RWPE2 (cell line): ENCODE measurements at regions not wholly inside any gene's neighbourhood (a gene's known extent, or its start where the extent isn't known, plus 50 kb on each side); places are given as distances from the start of the nearest gene placed in this dataset.

Experiments used
- ATAC-seq: fragments of 200-7000 bp; cut with Tn5 transposase; 3 replicates; pipeline ENCODE4 v1.9.1; 2021; ENCODE audit warnings: low read depth
- DNase-seq: peaks from one replicate; pipeline ENCODE4 v3.0.0-alpha.2; 2020; ENCODE audit warnings: low spot score
- H3K27ac ChIP-seq: fragments of 450-650 bp; 2 replicates; pipeline ENCODE4 v1.5.1; 2017; ENCODE audit warnings: mild to moderate bottlenecking; ENCODE audit not compliant: poor library complexity, severe bottlenecking
- H3K27me3 ChIP-seq: fragments of 250-450 bp; sonication (Bioruptor Pico); 2 replicates; pipeline ENCODE4 v1.5.1; 2021; ENCODE audit warnings: mild to moderate bottlenecking, moderate library complexity; ENCODE audit not compliant: insufficient read depth, poor library complexity, severe bottlenecking
- H3K36me3 ChIP-seq: fragments of 250-450 bp; sonication (Bioruptor Pico); 2 replicates; pipeline ENCODE4 v1.5.1; 2020; ENCODE audit warnings: low read depth, mild to moderate bottlenecking, moderate library complexity
- H3K4me1 ChIP-seq: fragments of 250-450 bp; sonication (Bioruptor Pico); 2 replicates; pipeline ENCODE4 v1.5.1; 2021; ENCODE audit warnings: mild to moderate bottlenecking, moderate library complexity; ENCODE audit not compliant: insufficient read depth, poor library complexity, severe bottlenecking
- H3K4me3 ChIP-seq: fragments of 250-450 bp; sonication (Bioruptor Pico); 2 replicates; pipeline ENCODE4 v1.5.1; 2021; ENCODE audit warnings: mild to moderate bottlenecking, moderate library complexity; ENCODE audit not compliant: severe bottlenecking
- H3K9me3 ChIP-seq: fragments of 250-450 bp; sonication (Bioruptor Pico); 2 replicates; pipeline ENCODE4 v1.5.1; 2021; ENCODE audit warnings: mild to moderate bottlenecking, moderate library complexity; ENCODE audit not compliant: severe bottlenecking
- TF ChIP-seq, protein P1 (sequence below): fragments of 450-650 bp; IDR thresholded peaks from one replicate; pipeline ENCODE4 v1.5.1; 2017; ENCODE audit warnings: mild to moderate bottlenecking, moderate library complexity; ENCODE audit not compliant: poor library complexity, severe bottlenecking

DNA sequence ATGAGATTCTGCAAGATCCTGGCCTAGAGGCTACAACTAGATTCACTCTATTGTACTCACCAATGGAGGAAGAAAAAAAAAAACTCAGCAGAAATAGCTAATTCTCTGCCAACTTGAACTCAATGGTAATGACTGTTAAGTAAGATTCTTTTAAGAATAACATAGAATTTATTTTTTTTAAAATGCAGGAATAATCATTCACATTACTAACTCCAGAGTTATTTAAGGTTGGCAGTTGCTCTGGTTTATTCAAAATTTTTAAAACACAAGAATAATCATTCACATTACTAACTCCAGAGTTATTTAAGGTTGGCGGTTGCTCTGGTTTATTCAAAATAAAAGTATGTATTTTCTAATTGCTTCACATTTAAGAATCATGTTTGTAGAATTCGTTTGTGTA is 1071.9 kb downstream of the IGSF11 start:
- no peak for DNase-seq
- Histone ChIP-seq H3K4me1 (no peaks in the 10 kb centered on the region), H3K4me3 (no peak overlapping the region), H3K36me3 (no peaks in the 10 kb centered on the region), H3K27ac (no peak overlapping the region), H3K27me3 (no peaks in the 10 kb centered on the region), H3K9me3 (no peaks in the 10 kb centered on the region)
- TF ChIP-seq, protein P1, sequence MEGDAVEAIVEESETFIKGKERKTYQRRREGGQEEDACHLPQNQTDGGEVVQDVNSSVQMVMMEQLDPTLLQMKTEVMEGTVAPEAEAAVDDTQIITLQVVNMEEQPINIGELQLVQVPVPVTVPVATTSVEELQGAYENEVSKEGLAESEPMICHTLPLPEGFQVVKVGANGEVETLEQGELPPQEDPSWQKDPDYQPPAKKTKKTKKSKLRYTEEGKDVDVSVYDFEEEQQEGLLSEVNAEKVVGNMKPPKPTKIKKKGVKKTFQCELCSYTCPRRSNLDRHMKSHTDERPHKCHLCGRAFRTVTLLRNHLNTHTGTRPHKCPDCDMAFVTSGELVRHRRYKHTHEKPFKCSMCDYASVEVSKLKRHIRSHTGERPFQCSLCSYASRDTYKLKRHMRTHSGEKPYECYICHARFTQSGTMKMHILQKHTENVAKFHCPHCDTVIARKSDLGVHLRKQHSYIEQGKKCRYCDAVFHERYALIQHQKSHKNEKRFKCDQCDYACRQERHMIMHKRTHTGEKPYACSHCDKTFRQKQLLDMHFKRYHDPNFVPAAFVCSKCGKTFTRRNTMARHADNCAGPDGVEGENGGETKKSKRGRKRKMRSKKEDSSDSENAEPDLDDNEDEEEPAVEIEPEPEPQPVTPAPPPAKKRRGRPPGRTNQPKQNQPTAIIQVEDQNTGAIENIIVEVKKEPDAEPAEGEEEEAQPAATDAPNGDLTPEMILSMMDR: no peak
- ATAC-seq: no peak

DNA sequence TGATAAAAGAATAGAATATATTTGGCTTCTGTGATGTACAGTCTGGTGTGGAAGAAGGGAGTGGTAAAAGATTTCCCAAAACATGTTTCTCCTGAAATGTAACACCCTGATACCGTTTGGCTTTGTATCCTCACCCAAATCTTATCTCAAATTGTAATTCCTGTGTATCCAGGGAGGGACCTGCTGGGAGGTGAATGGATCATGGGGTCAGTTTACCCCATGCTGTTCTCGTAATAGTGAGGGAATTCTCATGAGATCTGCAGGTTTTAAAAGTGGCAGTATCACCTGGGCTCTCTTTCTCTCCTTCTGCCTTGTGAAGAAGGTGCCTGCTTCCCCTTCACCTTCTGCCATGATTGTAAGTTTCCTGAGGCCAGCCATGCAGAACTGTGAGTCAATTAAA is 1070.8 kb downstream of the IGSF11 start:
- no peak for ATAC-seq
- TF ChIP-seq, protein P1: no peak
- no peak overlapping the region for H3K4me3 ChIP-seq
- H3K9me3 ChIP-seq: no peaks in the 10 kb centered on the region
- no peak overlapping the region for H3K27ac ChIP-seq
- no peak for DNase-seq
- H3K36me3 ChIP-seq: no peaks in the 10 kb centered on the region
- no peaks in the 10 kb centered on the region for H3K4me1 ChIP-seq
- no peaks in the 10 kb centered on the region for H3K27me3 ChIP-seq

DNA sequence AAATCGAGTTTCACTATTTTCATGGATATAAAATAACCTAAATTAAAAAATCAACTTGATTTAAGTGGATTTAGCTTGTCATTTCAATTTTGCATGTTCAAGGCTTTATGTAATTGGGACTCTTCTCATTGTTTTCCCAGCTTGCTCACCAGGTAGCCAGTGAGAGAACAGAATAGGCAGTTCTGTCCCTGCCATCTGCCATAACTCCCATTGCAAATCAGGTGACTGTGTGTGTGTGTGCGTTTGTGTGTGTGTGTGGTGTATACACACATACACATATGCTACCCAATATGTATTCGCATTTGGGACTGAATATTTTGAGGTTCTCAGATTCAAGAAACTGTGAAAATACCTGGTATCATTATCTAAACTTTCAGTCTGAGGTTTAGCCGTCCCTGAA is 1069.8 kb downstream of the IGSF11 start:
- H3K27ac ChIP-seq: no peak overlapping the region
- no peak overlapping the region for H3K4me3 ChIP-seq
- H3K9me3 ChIP-seq: no peaks in the 10 kb centered on the region
- ATAC-seq (no peak), DNase-seq (no peak)
- TF ChIP-seq, protein P1: no peak
- H3K27me3 ChIP-seq: no peaks in the 10 kb centered on the region
- no peaks in the 10 kb centered on the region for H3K4me1 ChIP-seq
- no peaks in the 10 kb centered on the region for H3K36me3 ChIP-seq

DNA sequence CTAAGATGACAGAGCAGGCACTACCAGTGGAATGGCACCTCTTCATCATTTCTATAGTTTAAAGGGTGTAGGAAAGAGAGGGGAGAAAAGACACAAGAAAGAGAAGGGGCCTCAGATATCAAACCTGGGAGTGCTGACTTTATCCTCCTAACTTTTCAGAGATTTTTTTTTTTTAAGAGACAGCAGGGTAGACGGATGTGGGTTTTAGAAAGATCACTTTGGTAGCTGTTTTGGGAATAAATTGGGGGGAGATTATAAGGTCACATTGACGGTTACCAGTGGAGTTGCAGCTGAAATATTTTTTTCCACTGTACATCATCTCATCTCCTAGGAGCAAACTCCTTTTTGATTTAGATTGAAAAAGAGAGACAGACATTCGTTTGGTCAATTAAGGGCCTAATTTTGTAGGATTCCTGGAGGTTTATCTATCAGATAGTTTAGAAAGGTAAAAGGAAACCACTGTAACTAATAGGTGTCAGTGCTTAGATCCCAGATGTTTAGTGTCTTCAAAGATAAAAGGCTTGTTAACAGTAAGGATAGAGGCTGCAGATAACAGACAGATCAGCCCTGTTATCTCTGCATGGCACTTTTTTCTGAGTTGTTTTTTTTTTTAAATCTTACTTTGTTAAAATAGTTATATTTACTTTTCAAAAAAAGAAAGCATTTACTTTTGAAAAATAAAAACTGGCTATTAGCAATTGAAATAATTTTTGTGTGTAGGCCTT is 1057.0 kb downstream of the IGSF11 start:
- no peaks in the 10 kb centered on the region for H3K27me3 ChIP-seq
- no peaks in the 10 kb centered on the region for H3K36me3 ChIP-seq
- DNase-seq: no peak
- H3K9me3 ChIP-seq: no peaks in the 10 kb centered on the region
- no peak overlapping the region for H3K4me3 ChIP-seq
- no peaks in the 10 kb centered on the region for H3K4me1 ChIP-seq
- no peak overlapping the region for H3K27ac ChIP-seq
- ATAC-seq: no peak
- TF ChIP-seq, protein P1: no peak

DNA sequence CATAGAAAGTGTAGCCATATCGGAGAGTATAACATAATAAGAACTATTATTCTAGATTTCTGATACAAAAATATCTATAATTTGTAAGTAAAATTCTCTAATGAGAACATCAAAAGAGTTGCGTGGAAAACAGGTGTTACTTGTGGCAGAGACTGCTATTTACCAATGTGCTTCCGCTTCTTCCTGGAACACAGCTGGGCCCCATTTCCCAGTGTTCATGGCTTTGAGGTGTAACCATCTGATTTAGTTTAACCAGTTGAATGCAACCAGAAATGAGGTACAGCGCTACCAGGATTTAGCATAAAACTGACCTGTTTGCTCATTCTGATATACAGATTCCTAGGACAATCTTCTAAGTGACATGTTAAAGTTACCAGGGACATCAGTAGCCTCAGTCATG is 1055.2 kb downstream of the IGSF11 start:
- Histone ChIP-seq H3K36me3 (no peaks in the 10 kb centered on the region), H3K9me3 (no peaks in the 10 kb centered on the region), H3K27me3 (no peaks in the 10 kb centered on the region), H3K4me3 (no peak overlapping the region), H3K27ac (no peak overlapping the region), H3K4me1 (no peaks in the 10 kb centered on the region)
- ATAC-seq: no peak
- no peak for DNase-seq
- TF ChIP-seq, protein P1: no peak
